Activated B cell treated with CpG ODN at 0.5 μM for 24 hours (primary cell): ENCODE measurements at regions not wholly inside any gene's neighbourhood (a gene's known extent, or its start where the extent isn't known, plus 50 kb on each side); places are given as distances from the start of the nearest gene placed in this dataset.

Source experiments
- ATAC-seq: fragments of 200-7000 bp; cut with Tn5 transposase; one replicate; pipeline ENCODE4 v1.10.0; 2021; ENCODE audit warnings: low read depth, mild to moderate bottlenecking, moderate library complexity
- CTCF ChIA-PET: fragments of 350-600 bp; sonication (Branson Sonifier 250); formaldehyde crosslinking; loops from one replicate; lab custom pipeline; 2021; ENCODE audit warnings: antibody characterized with exemption; lab: Charles Lee
- POLR2A ChIA-PET: fragments of 350-600 bp; sonication (Branson Sonifier 250); formaldehyde crosslinking; loops from one replicate; lab custom pipeline; 2021; ENCODE audit warnings: antibody characterized with exemption; lab: Charles Lee
- DNase-seq: peaks from one replicate; pipeline ENCODE4 v3.0.0; 2022
- H3K27ac Mint-ChIP-seq: one replicate; pipeline ENCODE4 v1.8.0; 2020; ENCODE audit warnings: mixed read lengths
- H3K27me3 Mint-ChIP-seq: one replicate; pipeline ENCODE4 v1.8.0; 2021; ENCODE audit warnings: mixed read lengths
- H3K36me3 Mint-ChIP-seq: one replicate; pipeline ENCODE4 v1.8.0; 2021; ENCODE audit warnings: low read depth, mixed read lengths
- H3K4me1 Mint-ChIP-seq: one replicate; pipeline ENCODE4 v1.8.0; 2021; ENCODE audit warnings: mixed read lengths
- H3K4me3 Mint-ChIP-seq: one replicate; pipeline ENCODE4 v1.8.0; 2020; ENCODE audit warnings: mild to moderate bottlenecking, mixed read lengths
- H3K9me3 Mint-ChIP-seq: one replicate; pipeline ENCODE4 v1.8.0; 2020; ENCODE audit warnings: mixed read lengths
- CTCF ChIP-seq: fragments of 200-600 bp; IDR thresholded peaks from one replicate; pipeline ENCODE4 v1.8.0; 2022; ENCODE audit warnings: antibody characterized with exemption, mild to moderate bottlenecking
- intact Hi-C: fragments of 100-400 bp; cut with micrococcal nuclease; formaldehyde crosslinking; loops from one replicate; pipeline ENCODE4 v1.15.1; 2024

GRCh38 chr6:170095273-170095981 is 195.5 kb downstream of the DLL1 start:
- H3K36me3 Mint-ChIP-seq, result no peaks in the 10 kb centered on the region
- peaks cover 2% of the 10 kb centered on the region for H3K9me3 Mint-ChIP-seq
- POLR2A ChIA-PET, result no interaction called here
- H3K27me3 Mint-ChIP-seq, result peaks cover 12% of the 10 kb centered on the region
- intact Hi-C loops, result no loop called here
- ATAC-seq (no peak), DNase-seq (peak; percentile 6)
- no peak overlapping the region for H3K4me3 Mint-ChIP-seq
- CTCF ChIA-PET, result no interaction called here
- no peak for TF ChIP-seq CTCF
- H3K27ac Mint-ChIP-seq, result no peak overlapping the region
- peaks cover 5% of the 10 kb centered on the region for H3K4me1 Mint-ChIP-seq

GRCh38 chr6:170094686-170095272 is 196.1 kb downstream of the DLL1 start:
- ChIA-PET CTCF (no interaction called here), POLR2A (no interaction called here)
- Mint-ChIP-seq H3K4me3 (no peak overlapping the region), H3K27ac (no peak overlapping the region), H3K27me3 (peaks cover 11% of the 10 kb centered on the region), H3K4me1 (peaks cover 12% of the 10 kb centered on the region), H3K36me3 (no peaks in the 10 kb centered on the region), H3K9me3 (no peaks in the 10 kb centered on the region)
- DNase-seq (peak; percentile 13), ATAC-seq (no peak)
- no peak for TF ChIP-seq CTCF
- intact Hi-C loops, result no loop called here

GRCh38 chr6:170093658-170094596 is 197.0 kb downstream of the DLL1 start:
- H3K4me3 Mint-ChIP-seq, result no peak overlapping the region
- ChIA-PET CTCF (no interaction called here), POLR2A (no interaction called here)
- H3K4me1 Mint-ChIP-seq, result peaks cover 20% of the 10 kb centered on the region
- ATAC-seq (no peak), DNase-seq (peak; percentile 10)
- no peaks in the 10 kb centered on the region for H3K36me3 Mint-ChIP-seq
- TF ChIP-seq CTCF, result no peak
- H3K9me3 Mint-ChIP-seq, result no peaks in the 10 kb centered on the region
- H3K27me3 Mint-ChIP-seq, result peaks cover 8% of the 10 kb centered on the region
- H3K27ac Mint-ChIP-seq, result no peak overlapping the region
- intact Hi-C loops, result no loop called here

GRCh38 chr6:170093276-170093657 is 197.6 kb downstream of the DLL1 start:
- Mint-ChIP-seq H3K36me3 (no peaks in the 10 kb centered on the region), H3K9me3 (no peaks in the 10 kb centered on the region), H3K4me3 (no peak overlapping the region), H3K4me1 (peaks cover 27% of the 10 kb centered on the region), H3K27ac (no peak overlapping the region), H3K27me3 (peaks cover 7% of the 10 kb centered on the region)
- no peak for TF ChIP-seq CTCF
- no peak for ATAC-seq
- ChIA-PET POLR2A (no interaction called here), CTCF (no interaction called here)
- intact Hi-C loops, result no loop called here
- DNase-seq, result peak; percentile 11

- H3K27ac Mint-ChIP-seq, result no peak overlapping the region
- DNase-seq, result peak; percentile 3
Observed at GRCh38 chr6:170092826-170093225, 198.1 kb downstream of the DLL1 start.

More at GRCh38 chr6:170092826-170093225, 198.1 kb downstream of the DLL1 start:
- intact Hi-C loops, result no loop called here
- Mint-ChIP-seq H3K36me3 (no peaks in the 10 kb centered on the region), H3K9me3 (no peaks in the 10 kb centered on the region), H3K4me3 (no peak overlapping the region), H3K27me3 (peaks cover 3% of the 10 kb centered on the region), H3K4me1 (peaks cover 31% of the 10 kb centered on the region)
- no peak for ATAC-seq
- POLR2A ChIA-PET, result no interaction called here
- no peak for TF ChIP-seq CTCF
- CTCF ChIA-PET, result no interaction called here
